OCI-LY3 (cell line): ENCODE measurements at regions not wholly inside any gene's neighbourhood (a gene's known extent, or its start where the extent isn't known, plus 50 kb on each side); places are given as distances from the start of the nearest gene placed in this dataset.

Experiments
- EZH2phosphoT487 ChIP-seq: fragments of 200-600 bp; shearing (Covaris generic); IDR thresholded peaks from 2 replicates; pipeline ENCODE4 v1.6.1; 2018; ENCODE audit warnings: antibody characterized with exemption, mixed run types, low read depth
- TF ChIP-seq, protein P1 (sequence below): fragments of 200-600, 300-600 bp; sonication (generic); IDR thresholded peaks from 2 replicates; pipeline ENCODE4 v1.5.1; 2014; ENCODE audit warnings: antibody characterized with exemption, low read length, low read depth

DNA sequence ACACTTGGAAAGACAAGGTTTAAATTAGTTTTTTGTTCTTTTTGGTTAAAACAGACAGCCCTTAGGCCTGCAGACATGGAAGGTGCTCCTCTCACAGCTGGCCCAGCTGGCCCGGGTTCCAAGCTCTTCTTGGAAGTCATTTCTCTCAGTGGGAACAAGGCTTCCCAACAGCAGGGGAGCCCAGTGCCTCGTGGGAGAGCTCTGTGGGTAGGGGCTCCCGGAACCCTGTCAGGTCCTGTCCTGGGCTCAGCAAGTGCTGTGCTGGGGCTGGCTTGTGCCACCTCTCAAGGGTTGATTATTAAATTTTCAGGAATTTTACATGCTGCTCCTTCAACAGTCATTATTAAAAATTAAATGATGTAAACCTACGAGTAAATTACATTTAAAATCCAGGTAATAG is 189.6 kb downstream of the GALNT1 start:
- TF ChIP-seq, protein P1, sequence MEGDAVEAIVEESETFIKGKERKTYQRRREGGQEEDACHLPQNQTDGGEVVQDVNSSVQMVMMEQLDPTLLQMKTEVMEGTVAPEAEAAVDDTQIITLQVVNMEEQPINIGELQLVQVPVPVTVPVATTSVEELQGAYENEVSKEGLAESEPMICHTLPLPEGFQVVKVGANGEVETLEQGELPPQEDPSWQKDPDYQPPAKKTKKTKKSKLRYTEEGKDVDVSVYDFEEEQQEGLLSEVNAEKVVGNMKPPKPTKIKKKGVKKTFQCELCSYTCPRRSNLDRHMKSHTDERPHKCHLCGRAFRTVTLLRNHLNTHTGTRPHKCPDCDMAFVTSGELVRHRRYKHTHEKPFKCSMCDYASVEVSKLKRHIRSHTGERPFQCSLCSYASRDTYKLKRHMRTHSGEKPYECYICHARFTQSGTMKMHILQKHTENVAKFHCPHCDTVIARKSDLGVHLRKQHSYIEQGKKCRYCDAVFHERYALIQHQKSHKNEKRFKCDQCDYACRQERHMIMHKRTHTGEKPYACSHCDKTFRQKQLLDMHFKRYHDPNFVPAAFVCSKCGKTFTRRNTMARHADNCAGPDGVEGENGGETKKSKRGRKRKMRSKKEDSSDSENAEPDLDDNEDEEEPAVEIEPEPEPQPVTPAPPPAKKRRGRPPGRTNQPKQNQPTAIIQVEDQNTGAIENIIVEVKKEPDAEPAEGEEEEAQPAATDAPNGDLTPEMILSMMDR, result no peak
- TF ChIP-seq EZH2phosphoT487, result no peak
